H1 (cell line): ENCODE measurements at regions not wholly inside any gene's neighbourhood (a gene's known extent, or its start where the extent isn't known, plus 50 kb on each side); places are given as distances from the start of the nearest gene placed in this dataset.

Experiments
- SUZ12 ChIP-seq: fragments of 200-600 bp; sonication (generic); IDR thresholded peaks from 2 replicates; pipeline ENCODE4 v1.6.1; 2012; ENCODE audit warnings: mild to moderate bottlenecking, inconsistent platforms, low read length, moderate library complexity, mixed read lengths
- TAF7 ChIP-seq: optimal IDR thresholded peaks from 2 replicates; pipeline ENCODE3; 2011; ENCODE audit warnings: low read depth, mild to moderate bottlenecking, inconsistent platforms, low read length, moderate library complexity, borderline replicate concordance
- TF ChIP-seq, protein P1 (sequence below), 3 experiments: IDR thresholded peaks; 1 replicate in 2 of 3; 2 replicates in 1 of 3; pipeline versions ENCODE4 v1.5.1 to v1.6.1; 2011; ENCODE audit warnings: low read length in 3 of 3, mild to moderate bottlenecking in 3 of 3, inconsistent platforms in 2 of 3, low read depth in 1 of 3, moderate library complexity in 1 of 3; ENCODE audit not compliant: insufficient read depth in 1 of 3; ENCODE audit errors: control extremely low read depth in 1 of 3

GRCh38 chr15:72855791-72856190, 72.2 kb upstream of the ADPGK start (continued):
- TF ChIP-seq, protein P1, sequence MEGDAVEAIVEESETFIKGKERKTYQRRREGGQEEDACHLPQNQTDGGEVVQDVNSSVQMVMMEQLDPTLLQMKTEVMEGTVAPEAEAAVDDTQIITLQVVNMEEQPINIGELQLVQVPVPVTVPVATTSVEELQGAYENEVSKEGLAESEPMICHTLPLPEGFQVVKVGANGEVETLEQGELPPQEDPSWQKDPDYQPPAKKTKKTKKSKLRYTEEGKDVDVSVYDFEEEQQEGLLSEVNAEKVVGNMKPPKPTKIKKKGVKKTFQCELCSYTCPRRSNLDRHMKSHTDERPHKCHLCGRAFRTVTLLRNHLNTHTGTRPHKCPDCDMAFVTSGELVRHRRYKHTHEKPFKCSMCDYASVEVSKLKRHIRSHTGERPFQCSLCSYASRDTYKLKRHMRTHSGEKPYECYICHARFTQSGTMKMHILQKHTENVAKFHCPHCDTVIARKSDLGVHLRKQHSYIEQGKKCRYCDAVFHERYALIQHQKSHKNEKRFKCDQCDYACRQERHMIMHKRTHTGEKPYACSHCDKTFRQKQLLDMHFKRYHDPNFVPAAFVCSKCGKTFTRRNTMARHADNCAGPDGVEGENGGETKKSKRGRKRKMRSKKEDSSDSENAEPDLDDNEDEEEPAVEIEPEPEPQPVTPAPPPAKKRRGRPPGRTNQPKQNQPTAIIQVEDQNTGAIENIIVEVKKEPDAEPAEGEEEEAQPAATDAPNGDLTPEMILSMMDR (IDR thresholded peaks at IDR 0.05; ENCODE audit: control extremely low read depth in 1 of 3, insufficient read depth in 1 of 3, low read depth in 1 of 3, low read length in 3 of 3): no peak
- no peak for TF ChIP-seq SUZ12
- TF ChIP-seq TAF7: no peak
- TF ChIP-seq, all 59 proteins: peak for 0
